GM12874 (cell line): ENCODE measurements at regions not wholly inside any gene's neighbourhood (a gene's known extent, or its start where the extent isn't known, plus 50 kb on each side); places are given as distances from the start of the nearest gene placed in this dataset.

Source experiments
- CTCF ChIP-seq: IDR thresholded peaks from 2 replicates; pipeline ENCODE4 v1.5.1; 2011; ENCODE audit warnings: low read depth, mild to moderate bottlenecking, control low read depth, low read length, moderate library complexity; ENCODE audit not compliant: insufficient read depth

GRCh38 chr6:751765-752164, 58.8 kb upstream of the EXOC2 start:
- no peak for TF ChIP-seq CTCF

- no peak for TF ChIP-seq CTCF
Measured at GRCh38 chr6:747921-748320, 55.0 kb upstream of the EXOC2 start.

GRCh38 chr6:747028-747427, 54.1 kb upstream of the EXOC2 start:
- no peak for TF ChIP-seq CTCF

- no peak for TF ChIP-seq CTCF
Measured at GRCh38 chr6:744666-745353, 51.9 kb upstream of the EXOC2 start.

- TF ChIP-seq CTCF: no peak
Measured at GRCh38 chr6:743320-744096, 50.6 kb upstream of the EXOC2 start.
